Stomach smooth muscle (tissue), 2 donors: ENCODE measurements at regions not wholly inside any gene's neighbourhood (a gene's known extent, or its start where the extent isn't known, plus 50 kb on each side); places are given as distances from the start of the nearest gene placed in this dataset.

Experiments used
- H3K27ac ChIP-seq: one replicate; pipeline ENCODE4 v1.7.0; 2013; ENCODE audit warnings: mild to moderate bottlenecking, low read length, inconsistent platforms
- H3K27me3 ChIP-seq, 2 donors: one replicate each; pipeline ENCODE4 v1.7.0; 2013; ENCODE audit warnings: low read length in 2 of 2; ENCODE audit not compliant: insufficient read depth in 2 of 2, control insufficient read depth in 1 of 2
- H3K36me3 ChIP-seq, 2 donors: one replicate each; pipeline ENCODE4 v1.7.0; 2013; ENCODE audit warnings: low read length in 2 of 2; ENCODE audit not compliant: control insufficient read depth in 2 of 2, insufficient read depth in 2 of 2
- H3K4me1 ChIP-seq: one replicate; pipeline ENCODE4 v1.7.0; 2013; ENCODE audit warnings: low read length; ENCODE audit not compliant: control insufficient read depth, insufficient read depth
- H3K4me3 ChIP-seq, 2 donors: one replicate each; pipeline ENCODE4 v1.7.0; 2013; ENCODE audit warnings: low read length in 2 of 2
- H3K9ac ChIP-seq, 2 donors: one replicate each; pipeline ENCODE4 v1.7.0; 2013; ENCODE audit warnings: low read length in 2 of 2, mild to moderate bottlenecking in 1 of 2
- H3K9me3 ChIP-seq, 2 donors: one replicate each; pipeline ENCODE4 v1.7.0; 2013; ENCODE audit warnings: low read length in 2 of 2; ENCODE audit not compliant: control insufficient read depth in 2 of 2
- donor health status: healthy.
- donor health status: Pancreatic carcinoma.

- Histone ChIP-seq H3K36me3 (no peaks in the 10 kb centered on the region), H3K27ac (no peak overlapping the region), H3K27me3 (no peaks in the 10 kb centered on the region), H3K9ac (no peak overlapping the region), H3K4me1 (no peaks in the 10 kb centered on the region), H3K9me3 (peaks cover 0 to 2% of the 10 kb centered on the region in 2 donors), H3K4me3 (no peak overlapping the region)
Measured at GRCh38 chr7:47678641-47679380, 96.9 kb upstream of the TNS3 start.

- H3K4me3 ChIP-seq: no peak overlapping the region
- H3K36me3 ChIP-seq: no peaks in the 10 kb centered on the region
- no peaks in the 10 kb centered on the region for H3K27me3 ChIP-seq
- H3K4me1 ChIP-seq: no peaks in the 10 kb centered on the region
- H3K27ac ChIP-seq: no peak overlapping the region
- H3K9me3 ChIP-seq: peaks cover 0 to 2% of the 10 kb centered on the region in 2 donors
- no peak overlapping the region for H3K9ac ChIP-seq
Measured at GRCh38 chr7:47677664-47678063, 95.8 kb upstream of the TNS3 start.

- Histone ChIP-seq H3K9ac (no peak overlapping the region), H3K4me3 (no peak overlapping the region), H3K4me1 (no peaks in the 10 kb centered on the region), H3K36me3 (no peaks in the 10 kb centered on the region), H3K9me3 (peaks cover 0 to 2% of the 10 kb centered on the region in 2 donors), H3K27ac (no peak overlapping the region), H3K27me3 (no peaks in the 10 kb centered on the region)
Measured at GRCh38 chr7:47677093-47677492, 95.2 kb upstream of the TNS3 start.

- Histone ChIP-seq H3K4me1 (no peaks in the 10 kb centered on the region), H3K9me3 (peaks cover 0 to 2% of the 10 kb centered on the region in 2 donors), H3K9ac (no peak overlapping the region), H3K27ac (no peak overlapping the region), H3K27me3 (no peaks in the 10 kb centered on the region), H3K36me3 (no peaks in the 10 kb centered on the region), H3K4me3 (no peak overlapping the region)
Measured at GRCh38 chr7:47672977-47673381, 91.1 kb upstream of the TNS3 start.

GRCh38 chr7:47672271-47672791 lies 90.4 kb upstream of the TNS3 start:
- Histone ChIP-seq H3K4me1 (no peaks in the 10 kb centered on the region), H3K9ac (no peak overlapping the region), H3K27me3 (no peaks in the 10 kb centered on the region), H3K27ac (no peak overlapping the region), H3K4me3 (no peak overlapping the region), H3K36me3 (no peaks in the 10 kb centered on the region), H3K9me3 (peaks cover 0 to 2% of the 10 kb centered on the region in 2 donors)

- no peaks in the 10 kb centered on the region for H3K4me1 ChIP-seq
- no peaks in the 10 kb centered on the region for H3K9me3 ChIP-seq
- H3K4me3 ChIP-seq: no peak overlapping the region
- H3K27me3 ChIP-seq: no peaks in the 10 kb centered on the region
- H3K36me3 ChIP-seq: no peaks in the 10 kb centered on the region
- no peak overlapping the region for H3K27ac ChIP-seq
- H3K9ac ChIP-seq: no peak overlapping the region
Measured at GRCh38 chr7:47671358-47671757, 89.4 kb upstream of the TNS3 start.

- no peaks in the 10 kb centered on the region for H3K36me3 ChIP-seq
- no peak overlapping the region for H3K4me3 ChIP-seq
- H3K27ac ChIP-seq: no peak overlapping the region
- H3K9ac ChIP-seq: no peak overlapping the region
- no peaks in the 10 kb centered on the region for H3K27me3 ChIP-seq
- H3K4me1 ChIP-seq: no peaks in the 10 kb centered on the region
- H3K9me3 ChIP-seq: no peaks in the 10 kb centered on the region
Measured at GRCh38 chr7:47670729-47671128, 88.8 kb upstream of the TNS3 start.

- Histone ChIP-seq H3K9ac (no peak overlapping the region), H3K9me3 (no peaks in the 10 kb centered on the region), H3K4me3 (no peak overlapping the region), H3K4me1 (no peaks in the 10 kb centered on the region), H3K27me3 (no peaks in the 10 kb centered on the region), H3K36me3 (no peaks in the 10 kb centered on the region), H3K27ac (no peak overlapping the region)
Measured at GRCh38 chr7:47669901-47670384, 88.0 kb upstream of the TNS3 start.

GRCh38 chr7:47669178-47669891 lies 87.4 kb upstream of the TNS3 start:
- H3K27ac ChIP-seq: no peak overlapping the region

GRCh38 chr7:47666164-47666862 lies 84.4 kb upstream of the TNS3 start:
- no peak overlapping the region for H3K4me3 ChIP-seq
- no peaks in the 10 kb centered on the region for H3K27me3 ChIP-seq
- H3K9me3 ChIP-seq: no peaks in the 10 kb centered on the region
- H3K9ac ChIP-seq: no peak overlapping the region
- H3K4me1 ChIP-seq: no peaks in the 10 kb centered on the region
- H3K27ac ChIP-seq: no peak overlapping the region
- no peaks in the 10 kb centered on the region for H3K36me3 ChIP-seq

More at GRCh38 chr7:47669178-47669891, 87.4 kb upstream of the TNS3 start:
- no peaks in the 10 kb centered on the region for H3K27me3 ChIP-seq
- no peak overlapping the region for H3K4me3 ChIP-seq
- H3K36me3 ChIP-seq: no peaks in the 10 kb centered on the region
- H3K9ac ChIP-seq: no peak overlapping the region
- H3K4me1 ChIP-seq: no peaks in the 10 kb centered on the region
- no peaks in the 10 kb centered on the region for H3K9me3 ChIP-seq
